Stimulated activated CD4-positive, alpha-beta T cell treated with anti-CD3 and anti-CD28 coated beads, TNF-alpha, amount 100 ng/mL, for 24 hours (primary cell): ENCODE measurements at regions not wholly inside any gene's neighbourhood (a gene's known extent, or its start where the extent isn't known, plus 50 kb on each side); places are given as distances from the start of the nearest gene placed in this dataset.

Experiments used
- DNase-seq, 3 experiments: peaks; one replicate each; pipeline ENCODE4 v3.0.0-alpha.2; 2020; ENCODE audit warnings: low read depth in 3 of 3

DNA sequence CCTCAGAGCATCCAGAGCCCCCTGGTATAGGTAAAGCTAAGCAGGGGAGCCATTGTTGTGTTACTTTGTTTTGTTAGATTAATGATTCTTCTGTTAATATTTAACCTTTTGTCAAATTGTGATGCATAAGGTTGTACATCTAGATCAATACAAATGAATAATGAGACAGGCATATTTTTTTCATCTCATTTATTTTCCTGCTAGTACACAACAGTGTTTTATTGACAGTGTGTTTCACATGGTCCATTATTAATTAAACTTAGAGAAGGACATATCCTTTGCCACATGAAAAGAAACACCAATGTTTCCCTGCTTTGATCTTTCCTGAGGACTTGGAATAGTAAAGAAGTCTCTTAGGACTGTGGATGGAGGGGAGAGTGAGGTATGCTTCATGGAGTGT is 543.6 kb upstream of the CFAP20DC start:
- DNase-seq = no peak

DNA sequence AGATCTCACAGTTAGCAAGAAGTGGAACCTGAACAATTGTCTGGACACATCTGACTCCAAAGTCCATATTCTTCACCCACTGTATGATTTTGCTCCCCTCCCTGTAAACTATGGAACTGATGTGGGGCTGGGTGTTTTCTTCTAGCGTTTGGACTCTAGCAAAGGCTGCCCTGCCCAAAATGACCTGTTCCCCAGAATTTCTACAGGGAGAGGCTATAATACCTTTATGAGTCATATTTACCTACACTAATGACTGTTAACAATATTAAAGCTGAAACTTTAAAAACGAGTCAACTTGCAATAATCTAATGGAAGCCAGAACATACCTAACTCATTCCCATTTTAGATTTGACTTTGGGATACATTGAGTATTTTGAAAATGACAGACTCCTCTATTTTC is 531.2 kb upstream of the CFAP20DC start:
- DNase-seq = no peak

DNA sequence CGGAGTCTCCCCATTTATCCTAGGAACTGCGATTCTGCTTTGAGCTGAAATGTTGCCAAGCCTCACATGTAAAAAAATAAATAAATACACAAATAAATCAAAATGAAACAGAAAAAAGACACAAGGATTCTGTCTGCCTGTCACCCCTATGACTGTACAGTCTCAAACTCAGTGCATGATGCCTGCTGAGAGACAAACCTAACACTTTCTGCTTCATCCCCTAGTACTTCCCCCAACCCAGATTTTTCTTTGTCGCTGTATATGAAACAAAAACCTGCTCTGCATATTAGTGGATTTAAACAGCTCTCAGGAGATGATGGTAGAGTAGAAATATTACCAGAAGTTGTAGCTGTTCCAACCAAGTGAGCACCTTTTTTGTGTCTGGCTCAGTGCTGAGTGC is 530.7 kb upstream of the CFAP20DC start:
- no peak for DNase-seq

DNA sequence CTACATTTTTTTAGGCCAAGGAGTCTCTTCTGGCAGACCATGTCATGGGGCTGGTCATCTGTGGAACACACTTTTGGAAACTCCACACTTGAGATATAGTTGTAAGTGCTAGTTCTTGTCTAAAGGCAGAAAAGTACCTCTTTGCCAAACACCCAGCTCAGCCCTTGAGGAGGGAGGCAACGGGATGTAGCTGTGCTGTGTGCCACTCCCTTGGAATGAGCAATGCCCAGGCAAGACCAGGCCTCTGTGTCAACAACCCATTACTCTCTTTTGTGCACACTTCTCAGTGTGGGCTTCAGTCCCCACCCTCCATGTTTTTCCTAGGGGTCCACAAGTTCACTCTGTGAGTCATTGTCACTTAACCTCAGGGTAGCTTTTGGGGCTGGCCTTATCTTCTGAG is 528.3 kb upstream of the CFAP20DC start:
- no peak for DNase-seq

DNA sequence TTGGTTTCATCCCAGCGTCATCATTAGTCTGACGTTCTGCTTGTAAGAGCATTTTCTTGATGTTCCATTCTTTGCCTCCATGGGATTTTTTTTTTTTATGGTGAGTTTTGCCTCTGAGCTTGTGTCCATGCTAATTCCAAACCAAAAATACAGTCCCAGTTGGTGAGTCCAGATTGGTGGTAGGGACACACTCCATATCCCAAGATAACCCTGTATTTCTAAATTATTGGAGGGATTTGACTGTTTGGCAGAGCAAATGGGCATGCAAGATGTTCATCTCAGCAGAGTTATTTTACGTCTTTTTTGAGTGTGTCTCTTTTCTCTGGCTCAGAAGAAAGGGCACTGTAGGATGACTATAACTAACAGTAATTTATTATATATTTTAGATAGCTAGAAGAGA is 526.8 kb upstream of the CFAP20DC start:
- DNase-seq = no peak

DNA sequence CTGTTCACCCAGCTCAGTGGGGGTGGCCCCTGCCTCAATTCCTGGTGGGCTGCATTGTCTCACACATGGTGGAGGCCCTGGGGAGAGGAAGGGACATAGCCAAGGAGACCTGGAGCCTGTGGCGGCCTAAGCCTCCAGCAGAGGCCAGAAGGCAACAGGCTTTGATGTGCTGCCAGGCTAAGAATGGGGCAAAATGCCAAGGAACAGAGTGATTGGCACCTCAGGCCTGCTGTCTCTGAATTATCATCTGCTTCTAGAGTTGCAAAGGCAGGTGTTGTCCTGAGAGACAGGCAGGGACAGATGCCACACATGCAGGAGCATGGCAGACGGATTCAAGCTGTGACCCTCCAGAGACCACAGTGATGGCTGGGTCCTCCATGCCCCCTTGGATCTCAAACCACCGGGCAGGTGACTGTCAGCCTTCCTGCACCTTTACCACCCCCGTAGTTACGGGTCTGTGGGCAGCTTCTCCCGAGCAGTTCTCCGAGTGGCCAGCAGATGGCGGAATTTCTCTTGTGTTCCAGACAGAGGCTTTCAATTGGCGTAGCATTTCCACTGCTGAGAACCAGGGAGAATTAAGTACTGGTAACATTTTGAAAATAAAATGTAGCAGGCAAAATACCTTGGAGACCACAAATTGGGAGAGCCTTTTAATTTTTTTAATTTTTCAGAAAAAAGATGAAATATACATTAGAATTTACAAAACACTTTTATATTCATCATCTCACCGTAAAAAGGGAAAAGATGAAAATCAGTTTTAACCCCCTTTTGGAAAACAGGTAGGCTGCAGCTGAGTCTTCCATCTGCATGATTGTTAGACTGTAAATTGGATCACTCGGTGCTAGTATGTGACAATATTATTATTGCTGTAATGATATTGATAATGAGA is 525.5 kb upstream of the CFAP20DC start:
- DNase-seq = peak; percentile 75 to 87 (median 76)

DNA sequence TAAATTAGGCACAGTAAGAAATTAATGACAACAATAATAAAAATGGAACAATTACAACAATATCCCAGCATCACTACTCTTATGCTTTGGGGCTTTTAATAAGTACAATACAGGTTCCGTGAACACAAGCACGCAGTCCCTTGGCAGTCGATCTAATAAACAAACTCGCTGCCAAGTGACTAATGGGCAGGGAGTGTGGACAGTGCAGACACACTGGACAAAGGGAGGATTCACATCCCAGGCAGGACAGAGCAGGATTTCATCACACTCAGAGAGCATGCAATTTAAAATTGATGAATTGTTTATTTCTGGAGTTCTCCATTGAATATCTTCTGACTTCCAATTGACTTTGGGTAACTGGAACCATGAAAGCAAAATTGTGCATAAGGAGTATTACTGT is 524.1 kb upstream of the CFAP20DC start:
- no peak for DNase-seq

DNA sequence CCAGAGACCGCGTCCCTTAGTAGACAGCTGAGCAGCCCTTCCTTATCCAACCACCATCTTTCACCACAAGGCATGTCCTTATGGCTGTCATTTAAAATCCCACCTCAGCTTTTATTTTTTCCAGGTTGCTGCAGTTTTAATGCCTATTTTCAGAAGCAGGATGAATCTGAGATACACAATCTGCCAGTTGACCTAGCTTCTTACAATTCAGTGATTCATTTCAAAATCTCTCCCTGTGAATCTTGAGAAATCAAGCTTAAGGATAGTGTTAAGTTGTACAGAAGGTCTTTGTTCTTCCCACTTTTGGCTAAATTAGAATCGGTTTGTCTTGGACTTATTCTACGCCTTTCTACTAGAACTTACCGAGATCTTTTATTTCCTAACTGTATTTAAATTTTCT is 522.3 kb upstream of the CFAP20DC start:
- no peak for DNase-seq

DNA sequence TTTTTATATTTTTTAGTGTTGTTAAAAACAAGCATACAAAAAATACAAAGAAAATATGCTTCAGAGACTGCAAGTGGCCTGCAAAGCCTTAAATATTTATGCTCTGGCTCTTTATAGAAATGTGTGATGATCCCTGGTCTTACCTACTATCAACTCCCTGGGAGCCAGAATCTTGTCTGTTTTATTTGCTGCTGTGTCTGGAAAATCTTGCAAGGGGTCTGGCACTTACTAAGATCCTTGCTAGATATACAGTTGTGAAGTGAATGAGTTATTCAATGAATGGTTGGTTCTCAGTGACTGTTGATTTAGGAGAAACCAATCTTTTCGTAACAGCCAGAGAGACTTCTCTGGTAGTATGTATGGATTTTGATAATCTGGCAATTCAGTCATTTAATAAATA is 521.0 kb upstream of the CFAP20DC start:
- DNase-seq = no peak

DNA sequence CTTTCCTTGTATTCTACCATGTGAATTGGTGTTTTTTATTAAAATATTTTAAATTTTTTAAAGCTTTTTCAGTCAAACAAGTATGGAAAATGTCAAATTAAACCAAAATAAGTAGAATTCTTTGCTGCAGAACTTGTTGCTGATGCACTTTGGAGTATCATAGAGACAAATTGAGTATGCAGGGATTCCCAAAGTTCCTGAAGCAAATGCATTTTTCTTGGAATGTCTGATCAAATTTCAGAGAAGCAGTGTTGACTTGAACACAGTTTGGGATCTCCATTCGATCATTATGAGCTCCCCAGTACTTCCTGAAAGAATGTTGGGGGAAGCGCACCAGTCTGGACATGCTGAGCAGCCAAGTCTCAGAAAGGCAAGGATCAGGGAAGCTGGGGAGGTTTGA is 517.8 kb upstream of the CFAP20DC start:
- DNase-seq = no peak

DNA sequence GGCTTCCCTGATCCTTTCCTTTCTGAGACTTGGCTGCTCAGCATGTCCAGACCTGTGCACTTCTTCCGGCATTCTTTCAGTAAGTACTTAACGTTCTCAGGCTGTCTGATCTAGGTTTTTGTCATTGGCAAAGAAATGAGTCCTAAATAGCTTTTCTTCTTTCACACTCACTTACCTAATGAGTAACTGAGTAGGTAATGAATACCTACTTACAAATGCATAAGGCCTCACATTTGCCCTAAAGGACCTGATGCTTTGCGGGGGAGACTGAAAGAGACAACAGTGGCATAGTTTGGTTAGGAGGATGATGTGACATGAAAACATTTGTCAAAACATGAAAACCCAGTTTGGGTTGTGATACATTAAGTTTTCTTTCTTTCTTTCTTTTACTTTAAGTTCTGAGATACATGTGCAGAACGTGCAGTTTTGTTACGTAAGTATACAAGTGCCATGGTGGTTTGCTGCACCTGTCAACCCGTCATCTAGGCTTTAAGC is 516.7 kb upstream of the CFAP20DC start:
- DNase-seq = no peak

DNA sequence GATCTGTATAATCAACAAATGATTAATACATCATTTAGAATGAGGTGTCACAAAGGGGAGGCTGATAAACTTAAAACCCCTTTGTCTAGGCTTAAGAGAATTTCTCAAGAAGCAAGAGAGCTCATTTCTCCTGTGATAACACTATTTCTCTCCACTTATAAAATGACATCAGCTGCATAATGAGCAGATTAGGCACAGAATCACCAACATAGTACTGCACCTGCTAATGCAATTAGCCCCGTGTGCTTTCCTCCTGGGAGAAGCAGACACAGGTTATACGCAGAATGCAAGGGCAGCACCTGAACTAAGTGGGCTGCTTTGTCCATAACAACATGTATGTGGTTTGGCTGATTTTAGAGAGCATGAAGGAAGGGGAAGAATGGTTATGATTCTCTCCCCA is 515.3 kb upstream of the CFAP20DC start:
- DNase-seq = no peak

DNA sequence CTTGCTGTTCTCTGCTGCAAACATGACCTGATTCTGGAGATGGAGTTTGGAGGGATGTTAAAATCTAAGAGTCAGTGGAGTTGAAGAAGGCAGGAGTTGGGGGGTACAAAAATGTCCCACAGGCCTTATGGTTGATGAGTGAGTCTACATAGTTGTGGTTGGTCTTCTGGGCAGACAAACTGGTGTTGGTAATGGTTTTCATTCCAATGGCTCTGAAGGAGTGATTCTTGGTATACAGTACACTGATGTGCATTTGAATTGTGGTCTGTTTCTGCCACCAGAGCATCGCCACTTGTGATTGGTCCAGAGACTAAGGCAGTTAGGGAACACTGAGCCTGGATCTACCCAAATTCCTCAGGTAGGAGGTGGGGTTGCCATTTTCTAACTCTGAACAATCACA is 514.1 kb upstream of the CFAP20DC start:
- no peak for DNase-seq

DNA sequence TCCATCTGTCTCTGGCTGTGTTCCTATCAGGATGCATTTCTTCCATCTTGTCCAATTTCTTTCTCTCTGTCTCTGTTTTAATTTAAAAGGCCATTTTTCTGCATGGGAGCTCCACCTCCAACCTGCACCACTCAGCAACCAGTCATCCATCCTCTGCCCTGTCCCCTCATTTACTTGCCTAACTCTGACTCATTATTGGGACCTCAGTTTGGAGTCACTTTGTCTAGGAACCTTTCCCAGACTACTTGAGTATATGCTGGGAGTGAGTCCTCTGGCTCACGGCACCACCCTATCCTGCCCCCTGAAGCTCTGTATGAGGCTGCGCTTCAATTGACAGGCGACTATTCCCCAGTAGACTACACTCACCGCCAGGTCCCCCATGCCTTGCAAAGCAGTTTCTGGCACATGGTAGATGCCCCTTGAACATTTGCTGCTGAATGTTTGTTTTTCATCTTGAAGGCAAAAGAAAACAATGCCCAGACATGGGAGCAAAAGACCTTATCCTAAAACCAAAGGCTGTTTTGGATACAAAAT is 513.3 kb upstream of the CFAP20DC start:
- no peak for DNase-seq

DNA sequence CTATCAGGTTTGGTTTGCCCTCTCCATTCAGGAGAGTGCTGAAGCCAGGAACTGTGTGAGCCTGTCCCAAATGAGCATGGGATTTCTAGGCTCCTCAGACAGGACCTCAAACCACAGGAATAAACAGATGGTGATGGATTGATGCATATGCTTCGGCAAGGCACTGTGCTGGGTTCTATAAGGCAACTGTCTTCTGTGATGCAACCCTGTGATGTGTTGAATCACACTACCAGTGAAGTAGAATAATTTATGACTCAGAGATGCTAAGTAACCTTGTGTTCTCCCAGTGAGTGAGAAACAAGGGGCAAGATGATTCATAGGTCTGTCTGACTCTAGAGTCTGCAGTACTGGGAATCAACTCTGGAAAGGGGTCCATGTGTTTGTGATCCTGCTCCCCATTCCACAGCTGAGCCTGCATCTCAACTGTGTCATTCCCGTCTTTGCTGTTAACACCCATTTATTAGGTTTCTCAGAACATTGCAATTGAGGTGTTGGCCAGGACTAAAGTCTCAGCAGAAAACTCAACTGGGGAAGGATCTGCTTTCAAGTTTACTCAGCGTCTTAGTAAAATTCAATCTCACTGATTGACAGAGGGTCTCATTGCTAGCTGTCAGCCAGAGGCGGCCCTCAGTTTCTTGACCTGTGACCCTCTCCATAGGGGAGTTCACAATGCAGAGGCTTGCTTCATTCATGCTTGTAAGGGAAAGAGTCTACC is 510.1 kb upstream of the CFAP20DC start:
- peak in 2 of 3 experiments; percentile 7 to 25 for DNase-seq

DNA sequence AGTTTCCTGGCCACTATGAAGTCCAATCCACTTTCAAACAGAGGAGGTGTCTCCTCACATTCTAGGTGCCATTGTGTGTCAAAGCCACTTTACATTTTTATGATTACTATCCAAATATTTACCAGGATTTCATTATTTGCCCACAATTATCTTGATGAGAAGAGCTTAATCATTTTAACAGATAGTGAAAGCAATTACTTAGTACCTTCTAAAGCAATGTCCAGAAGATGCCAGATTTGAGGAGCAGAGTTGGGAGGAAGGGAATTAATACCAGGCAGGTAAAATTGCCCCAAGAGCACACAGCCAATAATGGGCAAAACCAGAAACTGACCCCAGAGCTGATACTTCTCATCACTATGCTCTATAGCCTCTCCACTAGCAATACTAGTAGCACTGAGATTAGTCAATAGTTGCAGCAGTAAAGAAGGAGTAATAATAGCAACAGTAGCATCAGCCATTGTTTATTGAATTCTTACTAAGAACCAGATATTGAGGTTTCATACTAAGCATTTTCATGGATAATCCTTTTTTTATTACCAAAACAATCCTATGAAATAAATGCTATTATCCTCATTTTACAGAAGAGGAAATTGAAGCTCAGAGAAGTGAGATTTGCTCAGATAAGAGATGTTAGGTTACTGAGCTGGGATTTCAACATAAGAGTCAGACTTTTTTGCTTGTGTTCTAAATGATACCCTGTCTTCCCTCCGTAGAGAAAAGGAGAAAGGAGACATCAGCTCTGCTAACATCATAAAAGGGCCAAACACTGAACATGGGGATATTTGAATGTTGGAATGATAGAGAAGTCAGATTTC is 509.3 kb upstream of the CFAP20DC start:
- DNase-seq = no peak

DNA sequence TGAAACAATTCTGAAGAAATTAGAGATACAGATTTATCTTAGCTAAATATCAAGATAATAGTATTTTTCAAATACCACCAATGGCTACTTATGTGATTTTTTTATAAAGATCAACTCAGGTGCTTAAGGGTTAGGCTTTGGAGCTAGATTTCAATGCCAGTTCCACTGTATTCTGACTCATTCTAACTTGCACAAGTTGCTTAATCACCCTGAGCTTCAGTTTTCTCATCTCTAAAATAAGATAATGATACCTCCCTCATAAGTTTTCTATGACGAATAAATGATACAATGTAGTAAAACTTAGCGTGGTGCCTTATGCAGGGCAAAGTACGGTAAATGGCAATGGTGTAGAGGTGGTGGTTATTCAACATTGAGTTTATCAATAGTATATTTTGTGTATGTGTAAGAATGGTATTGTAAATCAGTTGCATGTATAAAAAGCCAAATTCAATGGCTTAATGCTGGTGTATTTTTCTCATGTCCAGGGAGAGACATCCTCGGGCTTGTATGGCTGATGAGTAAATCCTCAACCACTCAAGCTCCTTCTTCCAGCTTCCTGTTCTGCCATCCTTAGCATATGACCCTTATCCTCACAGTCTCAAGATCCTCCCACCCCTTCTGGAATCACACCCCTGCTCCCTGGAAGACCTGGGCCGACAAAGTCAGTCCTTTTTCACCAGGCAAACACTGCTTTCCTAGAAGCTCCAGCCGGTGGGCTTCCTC is 505.9 kb upstream of the CFAP20DC start:
- no peak for DNase-seq

DNA sequence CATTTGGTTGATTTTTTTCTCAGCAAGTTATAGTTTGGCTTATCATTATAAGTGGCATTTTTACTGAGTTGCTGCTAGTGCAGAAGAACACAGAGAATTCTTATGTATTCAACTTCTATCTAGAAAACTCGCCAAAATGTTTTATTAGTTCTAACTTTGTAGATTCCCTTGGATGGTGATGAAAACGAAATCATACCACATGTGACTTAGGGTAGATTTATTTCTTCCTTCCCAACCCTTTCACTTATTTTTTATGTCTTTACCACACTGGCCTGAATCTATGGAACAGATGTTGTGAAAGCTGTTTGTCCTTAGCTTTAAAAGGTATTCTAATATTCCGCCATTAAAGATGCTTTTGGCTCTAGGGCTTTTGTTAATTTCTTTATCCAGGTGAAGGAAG is 503.3 kb upstream of the CFAP20DC start:
- no peak for DNase-seq

DNA sequence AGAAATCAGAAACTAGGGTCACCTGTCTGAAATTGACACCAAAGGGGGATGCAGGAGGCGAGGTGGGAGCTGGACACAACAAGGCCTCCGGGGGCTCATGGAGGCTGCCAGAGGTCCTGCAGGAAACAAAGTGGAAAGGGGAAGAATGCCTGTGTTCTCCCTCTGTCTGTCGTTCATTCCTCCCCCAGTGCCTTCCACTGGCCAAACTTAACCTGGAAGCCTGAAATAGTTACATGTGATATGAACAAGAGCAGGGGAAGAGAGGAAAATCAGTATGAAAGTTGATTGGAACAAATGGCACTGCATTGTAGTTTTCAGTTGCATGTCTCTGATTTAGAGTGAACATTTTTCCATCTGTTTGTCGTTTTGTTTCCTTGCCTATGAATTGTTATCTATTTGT is 502.0 kb upstream of the CFAP20DC start:
- DNase-seq = no peak

DNA sequence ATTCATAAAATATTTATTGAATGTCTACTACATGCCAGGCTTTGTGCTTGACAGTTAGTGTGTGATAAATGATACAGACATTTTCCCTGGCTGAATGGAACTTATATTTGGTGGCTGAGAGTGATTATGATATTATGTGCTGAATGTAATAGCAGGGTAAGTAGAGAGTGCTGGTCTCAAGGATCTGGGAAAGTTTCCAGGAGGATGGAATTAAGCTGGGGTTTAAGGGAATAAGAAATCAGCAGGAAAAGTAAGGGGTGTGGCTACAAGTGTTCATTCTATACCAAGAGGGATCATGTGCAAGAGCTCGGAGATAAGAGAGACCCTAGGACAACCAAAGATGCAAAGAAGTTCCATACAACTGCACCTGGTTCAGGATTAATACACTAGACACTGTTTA is 500.1 kb upstream of the CFAP20DC start:
- DNase-seq = no peak

DNA sequence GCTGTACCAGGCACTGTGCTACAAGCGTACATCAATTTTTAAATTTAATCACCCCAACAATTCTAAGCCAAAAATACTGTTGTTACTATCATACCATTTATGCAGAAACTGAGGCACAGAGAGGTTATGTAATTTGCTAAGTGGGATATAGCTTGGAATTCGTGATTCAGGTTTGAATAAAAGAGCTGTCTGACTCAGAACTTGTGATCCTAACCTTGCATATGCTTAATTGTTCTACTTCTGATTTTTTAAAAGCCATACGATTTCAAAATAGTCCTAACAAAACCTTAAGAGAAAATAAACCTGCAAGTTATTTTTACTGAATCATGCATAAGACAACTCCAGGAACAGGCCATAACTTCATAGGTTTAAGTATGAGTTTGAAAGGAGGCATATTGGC is 498.0 kb upstream of the CFAP20DC start:
- DNase-seq = no peak
